ENCODE measurements at regions not wholly inside any gene's neighbourhood (a gene's known extent, or its start where the extent isn't known, plus 50 kb on each side); places are given as distances from the start of the nearest gene placed in this dataset.

DNA sequence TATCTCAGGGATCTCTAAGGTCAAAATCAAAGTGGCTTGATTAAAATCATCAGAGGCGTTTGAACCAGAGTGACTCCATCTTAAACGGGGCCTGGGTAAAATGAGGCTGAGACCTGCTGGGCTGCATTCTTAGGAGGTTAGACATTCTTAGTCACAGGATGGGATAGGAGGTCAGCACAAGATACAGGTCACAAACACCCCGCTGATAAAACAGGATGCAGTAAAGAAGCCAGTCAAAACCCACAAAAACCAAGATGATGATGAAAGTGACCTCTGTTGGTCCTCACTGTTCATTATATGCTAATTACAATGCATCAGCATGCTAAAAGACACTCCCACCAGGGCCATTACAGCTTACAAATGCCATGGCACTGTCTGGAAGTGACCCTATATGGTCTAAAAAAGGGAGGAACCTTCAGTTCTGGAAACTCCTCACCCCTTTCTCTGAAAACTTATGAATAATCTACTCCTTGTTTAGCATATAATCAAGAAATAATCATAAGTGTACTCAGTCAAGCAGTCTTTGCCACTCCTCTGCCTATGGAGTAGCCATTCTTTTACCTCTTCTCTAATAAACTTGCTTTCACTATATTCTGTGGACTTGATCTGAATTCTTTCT is 143.3 kb upstream of the SLCO3A1 start:
- Histone ChIP-seq H3K79me2 (ENCODE audit: low read length) (no peaks in the 10 kb centered on the region), H3K27me3 (ENCODE audit: low read length) (peaks cover 34% of the 10 kb centered on the region), H3K9me3 (ENCODE audit: low read length) (no peaks in the 10 kb centered on the region), H3F3A (ENCODE audit: low read length, unreplicated experiment) (no peaks in the 10 kb centered on the region), H4K20me1 (ENCODE audit: low read length) (no peaks in the 10 kb centered on the region), H3K9me2 (replicated peaks; ENCODE audit: low read length) (no peaks in the 10 kb centered on the region), H3K9ac (ENCODE audit: low read length) (no peak overlapping the region), H3K27ac (ENCODE audit: low read length) (no peak overlapping the region), H3K4me1 (ENCODE audit: insufficient read depth, low read length) (peaks cover 7% of the 10 kb centered on the region; the same call in 1 of the 2 replicates), H3K36me3 (ENCODE audit: low read depth, low read length) (no peaks in the 10 kb centered on the region), H3K4me2 (ENCODE audit: low read length) (no peak overlapping the region), H3K4me3 (ENCODE audit: low read length) (no peak overlapping the region), H2AFZ (ENCODE audit: low read length) (no peak overlapping the region)
- TF ChIP-seq EZH2phosphoT487 (IDR thresholded peaks at IDR 0.05; ENCODE audit: borderline replicate concordance, low read length), result no peak
- TF ChIP-seq, protein P1, sequence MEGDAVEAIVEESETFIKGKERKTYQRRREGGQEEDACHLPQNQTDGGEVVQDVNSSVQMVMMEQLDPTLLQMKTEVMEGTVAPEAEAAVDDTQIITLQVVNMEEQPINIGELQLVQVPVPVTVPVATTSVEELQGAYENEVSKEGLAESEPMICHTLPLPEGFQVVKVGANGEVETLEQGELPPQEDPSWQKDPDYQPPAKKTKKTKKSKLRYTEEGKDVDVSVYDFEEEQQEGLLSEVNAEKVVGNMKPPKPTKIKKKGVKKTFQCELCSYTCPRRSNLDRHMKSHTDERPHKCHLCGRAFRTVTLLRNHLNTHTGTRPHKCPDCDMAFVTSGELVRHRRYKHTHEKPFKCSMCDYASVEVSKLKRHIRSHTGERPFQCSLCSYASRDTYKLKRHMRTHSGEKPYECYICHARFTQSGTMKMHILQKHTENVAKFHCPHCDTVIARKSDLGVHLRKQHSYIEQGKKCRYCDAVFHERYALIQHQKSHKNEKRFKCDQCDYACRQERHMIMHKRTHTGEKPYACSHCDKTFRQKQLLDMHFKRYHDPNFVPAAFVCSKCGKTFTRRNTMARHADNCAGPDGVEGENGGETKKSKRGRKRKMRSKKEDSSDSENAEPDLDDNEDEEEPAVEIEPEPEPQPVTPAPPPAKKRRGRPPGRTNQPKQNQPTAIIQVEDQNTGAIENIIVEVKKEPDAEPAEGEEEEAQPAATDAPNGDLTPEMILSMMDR (conservative IDR thresholded peaks at IDR 0.05; ENCODE audit: low read depth, low read length), result no peak
- TF ChIP-seq EZH2 (IDR thresholded peaks at IDR 0.05; ENCODE audit: low read length, unreplicated experiment), result no peak
- ChIA-PET CTCF (no interaction called here), POLR2A (ENCODE audit: unreplicated experiment) (no interaction called here)
- BruUV-seq (replicated peaks), result no TSS peak
- DNase-seq (peak; percentile 39), ATAC-seq (no peak)
- intact Hi-C loops (cut with micrococcal nuclease), result no loop called here

DNA sequence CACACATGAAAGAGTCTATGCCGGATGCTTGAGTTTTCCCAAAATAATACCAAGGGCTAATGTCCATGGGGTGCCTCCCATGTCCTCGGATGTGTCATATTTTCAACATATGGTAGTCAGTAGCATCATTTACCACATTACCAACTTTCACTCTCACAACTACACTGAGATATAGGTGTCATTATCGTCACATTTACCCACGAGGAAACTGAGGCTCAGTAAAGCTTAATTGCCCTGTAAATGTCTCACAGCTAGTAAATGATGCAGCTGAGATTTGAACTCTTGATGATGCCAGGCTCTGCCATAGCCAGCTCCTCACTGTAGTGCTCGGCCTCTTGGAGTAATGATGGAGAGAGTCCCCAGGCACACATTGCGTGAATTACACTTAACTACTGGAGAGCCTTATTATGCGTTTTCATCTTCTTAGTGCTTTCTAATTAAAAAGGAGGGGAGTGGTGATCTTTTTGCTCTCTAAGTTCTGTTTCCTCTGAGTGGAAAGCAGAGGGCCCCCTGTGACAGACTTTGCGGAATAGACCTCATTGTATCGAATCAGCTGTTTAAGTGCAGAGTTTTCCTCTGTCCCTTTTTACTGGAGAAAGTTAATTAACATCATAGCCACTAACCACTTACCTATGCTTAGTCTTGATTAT is 142.0 kb upstream of the SLCO3A1 start:
- Histone ChIP-seq H3K27ac (ENCODE audit: low read length) (no peak overlapping the region), H3K36me3 (ENCODE audit: low read depth, low read length) (no peaks in the 10 kb centered on the region), H2AFZ (ENCODE audit: low read length) (no peak overlapping the region), H3K79me2 (ENCODE audit: low read length) (no peaks in the 10 kb centered on the region), H3K4me3 (ENCODE audit: low read length) (no peak overlapping the region), H3K9me3 (ENCODE audit: low read length) (no peaks in the 10 kb centered on the region), H3K27me3 (ENCODE audit: low read length) (peaks cover 34% of the 10 kb centered on the region), H3K4me2 (ENCODE audit: low read length) (no peak overlapping the region), H3K4me1 (ENCODE audit: insufficient read depth, low read length) (peaks cover 7% of the 10 kb centered on the region; the same call in 1 of the 2 replicates), H4K20me1 (ENCODE audit: low read length) (no peaks in the 10 kb centered on the region), H3K9me2 (replicated peaks; ENCODE audit: low read length) (no peaks in the 10 kb centered on the region), H3K9ac (ENCODE audit: low read length) (no peak overlapping the region), H3F3A (ENCODE audit: low read length, unreplicated experiment) (no peaks in the 10 kb centered on the region)
- BruUV-seq (replicated peaks), result no TSS peak
- ATAC-seq (no peak), DNase-seq (no peak)
- POLR2A ChIA-PET (ENCODE audit: unreplicated experiment), result no interaction called here
- intact Hi-C loops (cut with micrococcal nuclease), result no loop called here
- TF ChIP-seq EZH2 (IDR thresholded peaks at IDR 0.05; ENCODE audit: low read length, unreplicated experiment) (no peak), EZH2phosphoT487 (IDR thresholded peaks at IDR 0.05; ENCODE audit: borderline replicate concordance, low read length) (no peak)
- TF ChIP-seq, protein P1 (conservative IDR thresholded peaks at IDR 0.05; ENCODE audit: low read depth, low read length), result no peak
- CTCF ChIA-PET, result no interaction called here

DNA sequence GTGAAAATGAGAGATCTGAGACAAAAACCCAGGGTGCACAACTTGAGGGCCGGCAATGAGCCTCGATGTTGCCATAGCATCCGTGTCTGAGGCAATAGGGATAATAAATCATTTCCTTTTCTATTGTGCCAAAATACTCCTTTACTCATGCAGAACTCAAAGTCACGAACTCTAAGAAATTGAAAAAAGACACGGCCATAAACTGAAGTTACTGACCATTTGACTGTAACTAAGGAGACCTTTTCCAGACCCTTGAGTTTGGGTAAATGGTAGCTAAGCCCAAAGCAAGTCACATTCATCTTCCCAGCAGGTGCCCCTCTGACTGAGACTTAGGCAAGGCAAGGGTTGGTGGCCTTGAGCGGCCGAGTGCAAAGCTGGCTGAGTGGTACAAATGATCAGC is 141.2 kb upstream of the SLCO3A1 start:
- Histone ChIP-seq H3K79me2 (ENCODE audit: low read length) (no peaks in the 10 kb centered on the region), H3K9me2 (replicated peaks; ENCODE audit: low read length) (no peaks in the 10 kb centered on the region), H3K4me3 (ENCODE audit: low read length) (no peak overlapping the region), H3K27me3 (ENCODE audit: low read length) (peaks cover 34% of the 10 kb centered on the region), H3K9me3 (ENCODE audit: low read length) (no peaks in the 10 kb centered on the region), H3K36me3 (ENCODE audit: low read depth, low read length) (no peaks in the 10 kb centered on the region), H2AFZ (ENCODE audit: low read length) (no peak overlapping the region), H3K4me1 (ENCODE audit: insufficient read depth, low read length) (peaks cover 7% of the 10 kb centered on the region; the same call in 1 of the 2 replicates), H4K20me1 (ENCODE audit: low read length) (no peaks in the 10 kb centered on the region), H3F3A (ENCODE audit: low read length, unreplicated experiment) (no peaks in the 10 kb centered on the region), H3K9ac (ENCODE audit: low read length) (no peak overlapping the region), H3K27ac (ENCODE audit: low read length) (no peak overlapping the region), H3K4me2 (ENCODE audit: low read length) (no peak overlapping the region)
- no TSS peak for BruUV-seq (replicated peaks)
- intact Hi-C loops (cut with micrococcal nuclease), result no loop called here
- DNase-seq (no peak), ATAC-seq (no peak)
- TF ChIP-seq EZH2phosphoT487 (IDR thresholded peaks at IDR 0.05; ENCODE audit: borderline replicate concordance, low read length) (no peak), EZH2 (IDR thresholded peaks at IDR 0.05; ENCODE audit: low read length, unreplicated experiment) (no peak)
- TF ChIP-seq, protein P1 (conservative IDR thresholded peaks at IDR 0.05; ENCODE audit: low read depth, low read length), result no peak
- ChIA-PET POLR2A (ENCODE audit: unreplicated experiment) (no interaction called here), CTCF (no interaction called here)
